Testis (tissue), 2 donors: ENCODE measurements at regions not wholly inside any gene's neighbourhood (a gene's known extent, or its start where the extent isn't known, plus 50 kb on each side); places are given as distances from the start of the nearest gene placed in this dataset.

ENCODE experiments used
- POLR2A ChIP-seq: fragments of 450-650 bp; IDR thresholded peaks from one replicate; pipeline ENCODE4 v1.6.1; 2017; ENCODE audit warnings: antibody characterized with exemption, mild to moderate bottlenecking, moderate library complexity
- TF ChIP-seq, protein P1 (sequence below), 3 experiments: fragments of 450-650 bp in 2 of 3; fragments of 200-600 bp in 1 of 3; sonication (generic) in 1 of 3; IDR thresholded peaks; one replicate each; pipeline ENCODE4 v1.5.1; 2016 to 2019; ENCODE audit warnings: antibody characterized with exemption in 3 of 3, mild to moderate bottlenecking in 2 of 3, moderate library complexity in 1 of 3

DNA sequence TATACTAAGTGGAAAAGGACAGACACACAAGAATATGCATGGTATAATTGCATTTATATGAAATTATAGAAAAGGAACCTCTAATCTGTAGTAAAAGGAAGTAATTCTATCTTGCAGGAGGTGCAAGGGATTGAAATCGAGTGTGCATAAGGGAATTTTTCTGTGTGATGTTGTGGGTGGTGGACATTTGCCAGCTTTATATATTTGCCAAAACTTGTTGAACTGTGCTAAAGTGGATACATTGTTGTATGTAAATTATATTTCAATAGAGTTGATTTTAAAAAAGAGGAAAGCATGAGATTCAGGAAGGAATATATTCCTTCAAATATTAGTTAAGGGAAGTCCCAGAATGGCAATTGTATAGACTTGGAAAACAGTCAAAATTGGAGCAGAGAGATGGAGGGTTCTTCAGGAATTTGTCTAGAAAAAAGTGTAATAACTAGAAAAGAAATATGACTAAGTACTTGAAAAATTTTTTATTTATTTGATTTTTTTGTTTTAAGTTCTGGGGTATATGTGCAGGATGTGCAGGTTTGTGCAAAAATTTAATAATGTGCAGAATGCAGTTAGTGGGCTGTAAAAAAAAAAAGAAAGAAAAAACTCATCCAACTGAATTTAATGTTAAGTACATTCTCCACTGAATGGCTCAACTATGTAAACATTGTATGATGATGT, 96.1 kb downstream of the ARL4A start:
- TF ChIP-seq, protein P1, sequence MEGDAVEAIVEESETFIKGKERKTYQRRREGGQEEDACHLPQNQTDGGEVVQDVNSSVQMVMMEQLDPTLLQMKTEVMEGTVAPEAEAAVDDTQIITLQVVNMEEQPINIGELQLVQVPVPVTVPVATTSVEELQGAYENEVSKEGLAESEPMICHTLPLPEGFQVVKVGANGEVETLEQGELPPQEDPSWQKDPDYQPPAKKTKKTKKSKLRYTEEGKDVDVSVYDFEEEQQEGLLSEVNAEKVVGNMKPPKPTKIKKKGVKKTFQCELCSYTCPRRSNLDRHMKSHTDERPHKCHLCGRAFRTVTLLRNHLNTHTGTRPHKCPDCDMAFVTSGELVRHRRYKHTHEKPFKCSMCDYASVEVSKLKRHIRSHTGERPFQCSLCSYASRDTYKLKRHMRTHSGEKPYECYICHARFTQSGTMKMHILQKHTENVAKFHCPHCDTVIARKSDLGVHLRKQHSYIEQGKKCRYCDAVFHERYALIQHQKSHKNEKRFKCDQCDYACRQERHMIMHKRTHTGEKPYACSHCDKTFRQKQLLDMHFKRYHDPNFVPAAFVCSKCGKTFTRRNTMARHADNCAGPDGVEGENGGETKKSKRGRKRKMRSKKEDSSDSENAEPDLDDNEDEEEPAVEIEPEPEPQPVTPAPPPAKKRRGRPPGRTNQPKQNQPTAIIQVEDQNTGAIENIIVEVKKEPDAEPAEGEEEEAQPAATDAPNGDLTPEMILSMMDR (IDR thresholded peaks at IDR 0.05): no peak
- TF ChIP-seq POLR2A: no peak
